HCT116 (cell line): ENCODE measurements at regions not wholly inside any gene's neighbourhood (a gene's known extent, or its start where the extent isn't known, plus 50 kb on each side); places are given as distances from the start of the nearest gene placed in this dataset.

Experiments
- ATAC-seq: fragments of 200-7000 bp; cut with Tn5 transposase; 2 replicates; pipeline ENCODE4 v1.9.1; 2020; ENCODE audit warnings: mild to moderate bottlenecking, moderate library complexity
- BruUV-seq: library from RNA; stranded (reverse); fragments of 400-500 nt; replicated peaks from 2 replicates; lab custom pipeline; 2021; lab: Mats Ljungman, UMichigan
- CTCF ChIA-PET: fragments of 300-600 bp; sonication (Branson Sonifier 250); formaldehyde crosslinking; loops from one replicate; lab custom pipeline; 2021; ENCODE audit warnings: antibody characterized with exemption; lab: Charles Lee
- POLR2A ChIA-PET: fragments of 300-600, 350-600 bp; sonication (Branson Sonifier 250); formaldehyde crosslinking; loops from one replicate; lab custom pipeline; 2021; ENCODE audit warnings: antibody characterized with exemption; lab: Charles Lee
- RAD21 ChIA-PET, 2 experiments: fragments of 300-600 bp; sonication (Branson Sonifier 250); formaldehyde crosslinking; loops; one replicate each; lab custom pipeline; 2023; ENCODE audit warnings: low total read pairs in 2 of 2; ENCODE audit not compliant: uncharacterized antibody in 2 of 2, unreplicated experiment in 2 of 2, low non-redundant PET in 1 of 2; lab: Charles Lee
- DNase-seq: peaks from one replicate; pipeline ENCODE4 v3.0.0-alpha.2; 2010; ENCODE audit warnings: low read depth, low spot score
- H2AFZ ChIP-seq: fragments of 200-600 bp; shearing (Covaris generic), sonication (generic); 2 replicates; pipeline ENCODE4 v1.6.1; 2017; ENCODE audit warnings: low read depth, mixed run types, mixed read lengths, antibody characterized with exemption, low read length; ENCODE audit not compliant: poor library complexity, severe bottlenecking
- H3K27ac ChIP-seq: 2 replicates; pipeline ENCODE4 v1.5.1; 2012; ENCODE audit warnings: low read depth, low read length
- H3K27me3 ChIP-seq: fragments of 200-600 bp; sonication (generic); 2 replicates; pipeline ENCODE4 v1.6.1; 2016; ENCODE audit warnings: mixed run types, low read length, mixed read lengths; ENCODE audit not compliant: insufficient read depth
- H3K36me3 ChIP-seq, 2 experiments: fragments of 200-500 bp in 1 of 2; fragments of 200-600 bp in 1 of 2; sonication (Bioruptor generic) in 1 of 2; sonication (generic) in 1 of 2; 2 replicates each; pipeline versions ENCODE4 v1.5.1 to v1.6.1; 2014 to 2016; ENCODE audit warnings: low read length in 2 of 2, inconsistent platforms in 1 of 2, mixed read lengths in 1 of 2, mixed run types in 1 of 2; ENCODE audit not compliant: insufficient read depth in 2 of 2, control insufficient read depth in 1 of 2
- H3K4me1 ChIP-seq, 2 experiments: fragments of 200-600 bp in 1 of 2; sonication (generic) in 1 of 2; 2 replicates each; pipeline versions ENCODE4 v1.5.1 to v1.6.1; 2012 to 2017; ENCODE audit warnings: low read length in 2 of 2, inconsistent platforms in 1 of 2, mild to moderate bottlenecking in 1 of 2, mixed read lengths in 1 of 2, mixed run types in 1 of 2, moderate library complexity in 1 of 2; ENCODE audit not compliant: insufficient read depth in 2 of 2, control insufficient read depth in 1 of 2
- H3K4me2 ChIP-seq: fragments of 200-600 bp; sonication (generic); 2 replicates; pipeline ENCODE4 v1.6.1; 2017; ENCODE audit warnings: mixed run types, low read length, mixed read lengths
- H3K4me3 ChIP-seq, 2 experiments: fragments of 200-600 bp in 1 of 2; sonication (generic) in 1 of 2; replicated peaks in 1 of 2; 2 replicates each; pipeline ENCODE4 v1.5.1; 2011 to 2016; ENCODE audit warnings: low read length in 2 of 2, control low read depth in 1 of 2, low read depth in 1 of 2, mild to moderate bottlenecking in 1 of 2, mixed read lengths in 1 of 2, mixed run types in 1 of 2
- H3K79me2 ChIP-seq: fragments of 200-600 bp; sonication (generic); 2 replicates; pipeline ENCODE4 v1.6.1; 2017; ENCODE audit warnings: mild to moderate bottlenecking, mixed run types, low read length, moderate library complexity, mixed read lengths; ENCODE audit not compliant: insufficient read depth
- H3K9ac ChIP-seq: fragments of 200-600 bp; sonication (generic); 2 replicates; pipeline ENCODE4 v1.6.1; 2016; ENCODE audit warnings: low read length, mixed read lengths
- H3K9me2 ChIP-seq: fragments of 200-600 bp; sonication (generic), shearing (Covaris generic); 2 replicates; pipeline ENCODE4 v1.6.1; 2017; ENCODE audit warnings: mixed run types, mild to moderate bottlenecking, moderate library complexity; ENCODE audit not compliant: insufficient read depth
- H3K9me3 ChIP-seq, 2 experiments: fragments of 200-500 bp in 1 of 2; fragments of 200-600 bp in 1 of 2; sonication (Bioruptor generic) in 1 of 2; sonication (generic) in 1 of 2; 2 replicates each; pipeline ENCODE4 v1.6.1; 2014 to 2017; ENCODE audit warnings: low read length in 2 of 2, mixed read lengths in 2 of 2, inconsistent platforms in 1 of 2, low read depth in 1 of 2, mild to moderate bottlenecking in 1 of 2, mixed run types in 1 of 2, moderate library complexity in 1 of 2; ENCODE audit not compliant: control insufficient read depth in 1 of 2, insufficient read depth in 1 of 2
- H4K20me1 ChIP-seq: fragments of 200-600 bp; sonication (generic), shearing (Covaris generic); 2 replicates; pipeline ENCODE4 v1.6.1; 2017; ENCODE audit warnings: mixed run types, mild to moderate bottlenecking, moderate library complexity; ENCODE audit not compliant: insufficient read depth
- ATF3 ChIP-seq: IDR thresholded peaks from 2 replicates; pipeline ENCODE4 v1.6.1; 2012
- CBX3 ChIP-seq: IDR thresholded peaks from 2 replicates; pipeline ENCODE4 v1.6.1; 2012; ENCODE audit warnings: low read depth
- CEBPB ChIP-seq: IDR thresholded peaks from 2 replicates; pipeline ENCODE4 v1.6.1; 2012; ENCODE audit warnings: low read depth
- CTCF ChIP-seq, 3 experiments: fragments of 200-600 bp in 1 of 3; sonication (generic) in 1 of 3; IDR thresholded peaks in 2 of 3; conservative IDR thresholded peaks in 1 of 3; 2 replicates each; pipeline ENCODE4 v1.5.1; 2012 to 2017; ENCODE audit warnings: low read depth in 2 of 3, low read length in 2 of 3, antibody characterized with exemption in 1 of 3, borderline replicate concordance in 1 of 3, control low read depth in 1 of 3, mild to moderate bottlenecking in 1 of 3, mixed read lengths in 1 of 3, mixed run types in 1 of 3, moderate library complexity in 1 of 3; ENCODE audit not compliant: insufficient read depth in 1 of 3
- EGR1 ChIP-seq: IDR thresholded peaks from 2 replicates; pipeline ENCODE4 v1.6.1; 2012; ENCODE audit warnings: low read depth
- EZH2 ChIP-seq: fragments of 200-600 bp; sonication (generic); IDR thresholded peaks from 2 replicates; pipeline ENCODE4 v1.6.1; 2017; ENCODE audit warnings: antibody characterized with exemption, mixed run types
- JUND ChIP-seq: IDR thresholded peaks from 2 replicates; pipeline ENCODE4 v1.6.1; 2012
- POLR2A ChIP-seq: IDR thresholded peaks from 2 replicates; pipeline ENCODE4 v1.7.0; 2011; ENCODE audit warnings: borderline replicate concordance; ENCODE audit not compliant: insufficient read depth, insufficient read length; ENCODE audit errors: extremely low read depth
- POLR2AphosphoS5 ChIP-seq: IDR thresholded peaks from 2 replicates; pipeline ENCODE4 v1.6.1; 2011; ENCODE audit warnings: mild to moderate bottlenecking, low read depth, low read length, moderate library complexity
- REST ChIP-seq: IDR thresholded peaks from 2 replicates; pipeline ENCODE4 v1.6.1; 2012; ENCODE audit warnings: low read depth
- SIN3A ChIP-seq: IDR thresholded peaks from 2 replicates; pipeline ENCODE4 v1.6.1; 2012; ENCODE audit warnings: low read depth
- SRF ChIP-seq: IDR thresholded peaks from 2 replicates; pipeline ENCODE4 v1.6.1; 2012; ENCODE audit warnings: low read depth
- TCF7L2 ChIP-seq: IDR thresholded peaks from 2 replicates; pipeline ENCODE4 v1.7.0; 2011; ENCODE audit warnings: borderline replicate concordance, inconsistent platforms; ENCODE audit not compliant: insufficient read depth, insufficient read length; ENCODE audit errors: extremely low read depth
- YY1 ChIP-seq: IDR thresholded peaks from 2 replicates; pipeline ENCODE4 v1.6.1; 2011; ENCODE audit warnings: low read length, low read depth, moderate library complexity, mild to moderate bottlenecking; ENCODE audit not compliant: insufficient replicate concordance; ENCODE audit errors: extremely low read depth
- ZBTB33 ChIP-seq: IDR thresholded peaks from 2 replicates; pipeline ENCODE4 v1.6.1; 2011; ENCODE audit warnings: mild to moderate bottlenecking, low read length, moderate library complexity; ENCODE audit not compliant: insufficient replicate concordance; ENCODE audit errors: extremely low read depth
- ZNF274 ChIP-seq: fragments of 200-500 bp; sonication (Bioruptor generic); IDR thresholded peaks from 2 replicates; pipeline ENCODE4 v1.6.1; 2014; ENCODE audit warnings: mild to moderate bottlenecking, low read depth, low read length, inconsistent platforms
- intact Hi-C: fragments of 100-400 bp; cut with micrococcal nuclease; formaldehyde crosslinking; loops from 2 replicates; pipeline ENCODE4 v1.10.0; 2022

- POLR2A ChIA-PET = no interaction called here
- DNase-seq (no peak), ATAC-seq (no peak)
- Histone ChIP-seq H3K4me2 (no peak overlapping the region), H3K27me3 (peaks cover 52% of the 10 kb centered on the region), H3K79me2 (no peaks in the 10 kb centered on the region), H3K4me1 (no peaks in the 10 kb centered on the region), H3K27ac (no peak overlapping the region), H3K9me3 (no peaks in the 10 kb centered on the region), H3K9me2 (no peaks in the 10 kb centered on the region), H4K20me1 (no peaks in the 10 kb centered on the region), H2AFZ (no peak overlapping the region), H3K9ac (no peak overlapping the region), H3K4me3 (no peak overlapping the region), H3K36me3 (no peaks in the 10 kb centered on the region)
- CTCF ChIA-PET = no interaction called here
- intact Hi-C loops = no loop called here
- RAD21 ChIA-PET = no interaction called here
- TF ChIP-seq JUND (no peak), POLR2A (no peak), POLR2AphosphoS5 (no peak), REST (no peak), EZH2 (no peak), YY1 (no peak), CEBPB (no peak), ZNF274 (no peak), SIN3A (no peak), ZBTB33 (no peak), TCF7L2 (no peak), SRF (no peak), ATF3 (no peak), EGR1 (no peak), CBX3 (no peak), CTCF (IDR thresholded peaks at IDR 0.05 in 2 of 3, conservative IDR thresholded peaks at IDR 0.05 in 1 of 3; ENCODE audit: borderline replicate concordance in 1 of 3, insufficient read depth in 1 of 3, low read depth in 2 of 3, low read length in 2 of 3) (no peak)
- BruUV-seq = no TSS peak
Measured at GRCh38 chr6:125679651-125680050, 69.8 kb upstream of the HEY2 start.
